ENCODE measurements at regions not wholly inside any gene's neighbourhood (a gene's known extent, or its start where the extent isn't known, plus 50 kb on each side); places are given as distances from the start of the nearest gene placed in this dataset.

DNA sequence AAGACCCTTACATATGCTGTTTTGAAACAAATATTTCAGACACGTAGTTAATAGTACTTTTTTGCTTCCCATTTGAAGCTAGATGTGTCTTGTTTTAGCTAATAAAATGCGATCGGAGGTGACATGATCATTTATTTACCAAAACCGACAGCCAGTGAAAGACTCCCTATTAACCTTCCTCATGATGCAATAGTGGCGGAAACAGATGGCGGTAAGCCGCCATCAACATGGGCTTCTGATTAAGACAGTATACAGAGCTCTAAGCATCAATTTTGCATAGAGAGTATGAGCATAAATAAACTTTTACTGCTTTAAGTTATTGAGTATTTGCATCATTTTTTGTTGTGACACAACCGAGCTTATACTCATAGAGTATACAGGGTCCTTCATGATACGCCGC, 1282.4 kb upstream of the ADGRB3 start:
- no peaks in the 10 kb centered on the region for H3K36me3 Mint-ChIP-seq (ENCODE audit: low read depth)
- no peak overlapping the region for H3K27ac Mint-ChIP-seq
- TF ChIP-seq, protein P1, sequence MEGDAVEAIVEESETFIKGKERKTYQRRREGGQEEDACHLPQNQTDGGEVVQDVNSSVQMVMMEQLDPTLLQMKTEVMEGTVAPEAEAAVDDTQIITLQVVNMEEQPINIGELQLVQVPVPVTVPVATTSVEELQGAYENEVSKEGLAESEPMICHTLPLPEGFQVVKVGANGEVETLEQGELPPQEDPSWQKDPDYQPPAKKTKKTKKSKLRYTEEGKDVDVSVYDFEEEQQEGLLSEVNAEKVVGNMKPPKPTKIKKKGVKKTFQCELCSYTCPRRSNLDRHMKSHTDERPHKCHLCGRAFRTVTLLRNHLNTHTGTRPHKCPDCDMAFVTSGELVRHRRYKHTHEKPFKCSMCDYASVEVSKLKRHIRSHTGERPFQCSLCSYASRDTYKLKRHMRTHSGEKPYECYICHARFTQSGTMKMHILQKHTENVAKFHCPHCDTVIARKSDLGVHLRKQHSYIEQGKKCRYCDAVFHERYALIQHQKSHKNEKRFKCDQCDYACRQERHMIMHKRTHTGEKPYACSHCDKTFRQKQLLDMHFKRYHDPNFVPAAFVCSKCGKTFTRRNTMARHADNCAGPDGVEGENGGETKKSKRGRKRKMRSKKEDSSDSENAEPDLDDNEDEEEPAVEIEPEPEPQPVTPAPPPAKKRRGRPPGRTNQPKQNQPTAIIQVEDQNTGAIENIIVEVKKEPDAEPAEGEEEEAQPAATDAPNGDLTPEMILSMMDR (IDR thresholded peaks at IDR 0.05), result no peak
- no peak for DNase-seq
- H3K27me3 Mint-ChIP-seq (ENCODE audit: low read depth, poor library complexity), result no peaks in the 10 kb centered on the region
- no peak overlapping the region for H3K4me3 Mint-ChIP-seq
- H3K4me1 Mint-ChIP-seq, result no peaks in the 10 kb centered on the region
- no peaks in the 10 kb centered on the region for H3K9me3 Mint-ChIP-seq

- Mint-ChIP-seq H3K27me3 (ENCODE audit: low read depth, poor library complexity) (no peaks in the 10 kb centered on the region), H3K9me3 (peaks cover 3% of the 10 kb centered on the region), H3K36me3 (ENCODE audit: low read depth) (no peaks in the 10 kb centered on the region), H3K4me3 (no peak overlapping the region), H3K27ac (no peak overlapping the region), H3K4me1 (no peaks in the 10 kb centered on the region)
- TF ChIP-seq, protein P1 (IDR thresholded peaks at IDR 0.05), result no peak
- DNase-seq, result no peak
Observed at GRCh38 chr6:67350729-67351128, 1284.4 kb upstream of the ADGRB3 start.

DNA sequence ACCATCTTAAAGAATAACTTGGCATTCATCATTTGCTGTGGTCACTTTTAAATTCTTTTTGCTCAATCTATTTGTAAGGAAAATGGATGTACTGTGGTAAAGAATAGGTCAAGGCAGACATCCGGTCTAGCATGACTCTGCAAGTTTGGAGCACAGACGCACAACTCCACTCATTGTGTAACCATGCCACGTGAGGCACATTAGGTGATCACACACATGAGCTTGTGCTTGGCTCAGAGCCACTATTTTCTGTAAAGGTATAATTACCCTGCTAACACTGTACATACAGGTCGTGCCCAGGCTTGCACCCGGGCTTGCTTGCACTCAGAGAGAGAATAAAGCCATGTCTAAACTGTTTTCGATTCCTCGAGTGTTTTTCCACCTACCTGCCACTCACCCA, 1289.1 kb upstream of the ADGRB3 start:
- H3K27me3 Mint-ChIP-seq (ENCODE audit: low read depth, poor library complexity), result no peaks in the 10 kb centered on the region
- H3K4me3 Mint-ChIP-seq, result no peak overlapping the region
- DNase-seq, result no peak
- TF ChIP-seq, protein P1 (IDR thresholded peaks at IDR 0.05), result no peak
- H3K4me1 Mint-ChIP-seq, result no peaks in the 10 kb centered on the region
- H3K27ac Mint-ChIP-seq, result no peak overlapping the region
- H3K36me3 Mint-ChIP-seq (ENCODE audit: low read depth), result no peaks in the 10 kb centered on the region
- H3K9me3 Mint-ChIP-seq, result peaks cover 4% of the 10 kb centered on the region

GRCh38 chr6:67336014-67336413, 1299.1 kb upstream of the ADGRB3 start:
- no peaks in the 10 kb centered on the region for H3K9me3 Mint-ChIP-seq
- no peaks in the 10 kb centered on the region for H3K4me1 Mint-ChIP-seq
- H3K27ac Mint-ChIP-seq, result no peak overlapping the region
- H3K27me3 Mint-ChIP-seq (ENCODE audit: low read depth, poor library complexity), result no peaks in the 10 kb centered on the region
- no peaks in the 10 kb centered on the region for H3K36me3 Mint-ChIP-seq (ENCODE audit: low read depth)
- no peak overlapping the region for H3K4me3 Mint-ChIP-seq
- no peak for DNase-seq
- TF ChIP-seq, protein P1 (IDR thresholded peaks at IDR 0.05), result no peak

DNA sequence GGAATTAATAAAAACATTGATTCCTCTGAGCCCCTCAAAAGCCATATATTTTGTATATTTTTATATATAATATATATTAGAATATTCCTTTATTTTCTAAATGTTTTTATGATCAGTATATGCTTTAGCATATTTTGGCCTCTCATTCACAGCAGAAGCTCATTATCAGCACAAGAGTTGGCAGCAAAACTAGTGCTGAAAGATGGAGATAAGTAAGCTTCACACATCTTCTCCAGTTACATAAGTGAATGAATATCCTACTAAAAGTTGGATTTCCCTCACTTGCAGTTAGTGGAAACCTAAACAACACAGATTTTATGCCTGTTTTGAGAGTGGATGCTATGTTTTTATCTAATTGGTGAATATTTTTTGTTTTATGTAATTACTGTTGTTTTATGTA, 1303.8 kb upstream of the ADGRB3 start:
- H3K4me3 Mint-ChIP-seq, result no peak overlapping the region
- H3K27ac Mint-ChIP-seq, result no peak overlapping the region
- TF ChIP-seq, protein P1 (IDR thresholded peaks at IDR 0.05), result no peak
- H3K4me1 Mint-ChIP-seq, result no peaks in the 10 kb centered on the region
- no peaks in the 10 kb centered on the region for H3K27me3 Mint-ChIP-seq (ENCODE audit: low read depth, poor library complexity)
- H3K36me3 Mint-ChIP-seq (ENCODE audit: low read depth), result no peaks in the 10 kb centered on the region
- no peak for DNase-seq
- no peaks in the 10 kb centered on the region for H3K9me3 Mint-ChIP-seq

GRCh38 chr6:67328269-67328668, 1306.8 kb upstream of the ADGRB3 start:
- H3K4me1 Mint-ChIP-seq, result no peaks in the 10 kb centered on the region
- no peaks in the 10 kb centered on the region for H3K36me3 Mint-ChIP-seq (ENCODE audit: low read depth)
- no peaks in the 10 kb centered on the region for H3K9me3 Mint-ChIP-seq
- no peak overlapping the region for H3K27ac Mint-ChIP-seq
- TF ChIP-seq, protein P1 (IDR thresholded peaks at IDR 0.05), result no peak
- H3K4me3 Mint-ChIP-seq, result no peak overlapping the region
- H3K27me3 Mint-ChIP-seq (ENCODE audit: low read depth, poor library complexity), result no peaks in the 10 kb centered on the region
- no peak for DNase-seq
